ENCODE measurements at regions not wholly inside any gene's neighbourhood (a gene's known extent, or its start where the extent isn't known, plus 50 kb on each side); places are given as distances from the start of the nearest gene placed in this dataset.
"Not testable (repeated sequence)": the region's sequence is repeated elsewhere in the genome, so short reads cannot be mapped to it uniquely, and the experiment has no call there.

DNA sequence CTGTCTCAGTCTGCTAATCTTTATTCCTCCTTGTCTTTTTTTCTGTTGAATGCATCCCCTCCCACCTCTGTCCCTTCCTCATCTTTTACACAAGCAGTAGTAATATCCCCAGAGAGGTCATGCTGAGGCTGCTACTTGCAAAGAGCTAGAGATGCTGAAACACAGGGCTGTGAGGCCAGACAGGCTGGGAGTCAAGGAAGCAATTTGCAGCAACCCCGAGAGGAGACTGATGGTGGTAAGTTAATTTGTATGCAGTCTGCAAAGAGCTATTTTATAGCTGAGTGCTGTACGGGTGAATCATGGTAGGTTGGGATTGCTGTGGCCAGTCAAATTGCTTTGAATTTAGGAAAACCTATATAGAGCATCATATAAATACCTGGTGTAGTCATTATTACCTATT lies 90.2 kb upstream of the SLC24A2 start:
- no peak for DNase-seq (ENCODE audit: low read depth in 1 of 2, low spot score in 1 of 2)
- no peak for ATAC-seq
- TF ChIP-seq POLR2A (IDR thresholded peaks at IDR 0.05; ENCODE audit: low read length) (no peak), FOSB (CRISPR knock-in tag; IDR thresholded peaks at IDR 0.05) (no peak), RARB (CRISPR knock-in tag; IDR thresholded peaks at IDR 0.05) (no peak), E2F6 (IDR thresholded peaks at IDR 0.05; ENCODE audit: borderline replicate concordance, low read depth) (no peak), HDAC2 (IDR thresholded peaks at IDR 0.05) (no peak), HES2 (IDR thresholded peaks at IDR 0.05) (no peak), JUNB (IDR thresholded peaks at IDR 0.05) (no peak), HOXB13 (CRISPR knock-in tag; IDR thresholded peaks at IDR 0.05; ENCODE audit: low read depth) (no peak), RNF2 (IDR thresholded peaks at IDR 0.05; ENCODE audit: borderline replicate concordance, low read depth) (no peak), REST (IDR thresholded peaks at IDR 0.05) (no peak)
- CTCF ChIA-PET, result no interaction called here
- WGBS (ENCODE audit: missing lambda C conversion rate), result 0% methylated on average over 2 of the region's 2 CpGs
- Histone ChIP-seq H3K9me3 (no peaks in the 10 kb centered on the region), H3K4me3 (no peak overlapping the region), H3K27ac (no peak overlapping the region), H3K4me2 (no peak overlapping the region), H3K4me1 (no peaks in the 10 kb centered on the region)
- POLR2A ChIA-PET, result no interaction called here
- no peak for FAIRE-seq

GRCh38 chr9:19876569-19877316 lies 87.9 kb upstream of the SLC24A2 start:
- no peaks in the 10 kb centered on the region for H3K9me3 ChIP-seq
- CTCF ChIA-PET, result no interaction called here
- POLR2A ChIA-PET, result no interaction called here
- ATAC-seq (no peak), DNase-seq (ENCODE audit: low read depth in 1 of 2, low spot score in 1 of 2) (no peak), FAIRE-seq (no peak)
- under 1% methylated on average over 3 of the region's 3 CpGs for WGBS (ENCODE audit: missing lambda C conversion rate)
- H3K4me1 ChIP-seq, result no peaks in the 10 kb centered on the region
- no peak overlapping the region for H3K4me2 ChIP-seq
- H3K4me3 ChIP-seq, result no peak overlapping the region
- no peak overlapping the region for H3K27ac ChIP-seq
- no peak for TF ChIP-seq MAFK (IDR thresholded peaks at IDR 0.05; ENCODE audit: partially characterized antibody)

- ATAC-seq (no peak), FAIRE-seq (no peak), DNase-seq (ENCODE audit: low read depth in 1 of 2, low spot score in 1 of 2) (no peak)
- CTCF ChIA-PET, result no interaction called here
- POLR2A ChIA-PET, result no interaction called here
- WGBS (ENCODE audit: missing lambda C conversion rate), result 7% methylated on average over 5 of the region's 5 CpGs
- Histone ChIP-seq H3K4me1 (no peaks in the 10 kb centered on the region), H3K9me3 (no peaks in the 10 kb centered on the region), H3K27ac (no peak overlapping the region), H3K4me2 (no peak overlapping the region), H3K4me3 (no peak overlapping the region)
- TF ChIP-seq HOXA7 (CRISPR knock-in tag; IDR thresholded peaks at IDR 0.05) (no peak), FOSL2 (IDR thresholded peaks at IDR 0.05) (no peak), FOSL2 (CRISPR knock-in tag; IDR thresholded peaks at IDR 0.05) (no peak), ZFP36 (IDR thresholded peaks at IDR 0.05; ENCODE audit: borderline replicate concordance, partially characterized antibody) (no peak), RARB (CRISPR knock-in tag; IDR thresholded peaks at IDR 0.05) (no peak), FOXS1 (CRISPR knock-in tag; IDR thresholded peaks at IDR 0.05) (no peak), HES2 (IDR thresholded peaks at IDR 0.05) (no peak), RCOR1 (IDR thresholded peaks at IDR 0.05; ENCODE audit: low read depth, low read length) (no peak), NFE2L2 (conservative IDR thresholded peaks at IDR 0.05; ENCODE audit: low read length) (no peak), ZNF302 (CRISPR knock-in tag; IDR thresholded peaks at IDR 0.05) (no peak), SMC3 (IDR thresholded peaks at IDR 0.05) (no peak)
Measured at GRCh38 chr9:19875291-19875920, 86.6 kb upstream of the SLC24A2 start.

- DNase-seq (ENCODE audit: low read depth in 1 of 2, low spot score in 1 of 2); H3K27ac ChIP-seq; H3K4me2 ChIP-seq; FAIRE-seq; H3K4me3 ChIP-seq; CTCF ChIA-PET; POLR2A ChIA-PET; H3K4me1 ChIP-seq; H3K9me3 ChIP-seq; ATAC-seq: not testable (repeated sequence)
- WGBS (ENCODE audit: missing lambda C conversion rate), result 0% methylated on average over 2 of the region's 2 CpGs
Measured at GRCh38 chr9:19873188-19873587, 84.4 kb upstream of the SLC24A2 start.
